Ishikawa (cell line): ENCODE measurements at regions not wholly inside any gene's neighbourhood (a gene's known extent, or its start where the extent isn't known, plus 50 kb on each side); places are given as distances from the start of the nearest gene placed in this dataset.

Experiments
- CEBPB ChIP-seq: IDR thresholded peaks from 2 replicates; pipeline ENCODE4 v1.6.1; 2012
- CREB1 ChIP-seq: IDR thresholded peaks from 2 replicates; pipeline ENCODE4 v1.6.1; 2012; ENCODE audit warnings: low read depth
- EGR1 ChIP-seq: IDR thresholded peaks from 2 replicates; pipeline ENCODE4 v1.6.1; 2012
- EP300 ChIP-seq: IDR thresholded peaks from 2 replicates; pipeline ENCODE4 v1.6.1; 2012; ENCODE audit warnings: borderline replicate concordance
- FOXM1 ChIP-seq: IDR thresholded peaks from 2 replicates; pipeline ENCODE4 v1.6.1; 2012; ENCODE audit warnings: low read depth, borderline replicate concordance
- NFIC ChIP-seq: IDR thresholded peaks from 2 replicates; pipeline ENCODE4 v1.6.1; 2012
- RAD21 ChIP-seq: IDR thresholded peaks from 2 replicates; pipeline ENCODE4 v1.6.1; 2012; ENCODE audit warnings: low read depth
- TAF1 ChIP-seq: IDR thresholded peaks from 2 replicates; pipeline ENCODE4 v1.6.1; 2012; ENCODE audit warnings: low read depth, mild to moderate bottlenecking
- TCF12 ChIP-seq: IDR thresholded peaks from 2 replicates; pipeline ENCODE4 v1.6.1; 2012; ENCODE audit warnings: low read depth
- TEAD4 ChIP-seq: IDR thresholded peaks from 2 replicates; pipeline ENCODE4 v1.6.1; 2012
- YY1 ChIP-seq: IDR thresholded peaks from 2 replicates; pipeline ENCODE4 v1.6.1; 2012; ENCODE audit warnings: low read depth
- ZBTB7A ChIP-seq: IDR thresholded peaks from 2 replicates; pipeline ENCODE4 v1.6.1; 2012; ENCODE audit warnings: low read depth
- TF ChIP-seq, protein P1 (sequence below): IDR thresholded peaks from 2 replicates; pipeline ENCODE4 v1.6.1; 2012
- TF ChIP-seq, protein P2 (sequence below): IDR thresholded peaks from 2 replicates; pipeline ENCODE4 v1.6.1; 2012; ENCODE audit warnings: low read depth, mild to moderate bottlenecking
- TF ChIP-seq, protein P3 (sequence below): IDR thresholded peaks from 2 replicates; pipeline ENCODE4 v1.6.1; 2012

DNA sequence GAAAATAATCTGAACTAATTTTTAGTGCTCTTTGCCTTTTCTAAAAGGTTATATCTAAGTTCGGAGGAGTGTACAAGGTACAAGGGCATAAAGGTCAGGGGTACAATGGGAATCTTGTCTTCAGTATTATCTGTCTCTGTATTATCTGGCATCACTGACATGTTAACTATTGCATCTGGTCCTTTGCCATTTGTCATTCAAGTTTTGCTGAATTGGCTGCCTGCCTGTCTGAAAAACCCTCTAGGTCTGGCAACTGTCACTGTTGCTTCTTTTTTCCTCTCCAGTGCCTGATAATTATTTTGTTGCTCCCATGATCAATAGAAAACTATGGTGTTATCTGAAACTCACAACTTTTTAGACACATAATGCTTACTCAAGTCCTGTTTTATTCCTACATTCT is 112.5 kb upstream of the STK26 start:
- TF ChIP-seq CREB1 (no peak), YY1 (no peak), ZBTB7A (no peak), RAD21 (no peak), CEBPB (no peak), FOXM1 (no peak), EGR1 (no peak), TCF12 (no peak), EP300 (no peak), TAF1 (no peak), NFIC (no peak)
- TF ChIP-seq, protein P1, sequence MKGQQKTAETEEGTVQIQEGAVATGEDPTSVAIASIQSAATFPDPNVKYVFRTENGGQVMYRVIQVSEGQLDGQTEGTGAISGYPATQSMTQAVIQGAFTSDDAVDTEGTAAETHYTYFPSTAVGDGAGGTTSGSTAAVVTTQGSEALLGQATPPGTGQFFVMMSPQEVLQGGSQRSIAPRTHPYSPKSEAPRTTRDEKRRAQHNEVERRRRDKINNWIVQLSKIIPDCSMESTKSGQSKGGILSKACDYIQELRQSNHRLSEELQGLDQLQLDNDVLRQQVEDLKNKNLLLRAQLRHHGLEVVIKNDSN = no peak
- TF ChIP-seq, protein P2, sequence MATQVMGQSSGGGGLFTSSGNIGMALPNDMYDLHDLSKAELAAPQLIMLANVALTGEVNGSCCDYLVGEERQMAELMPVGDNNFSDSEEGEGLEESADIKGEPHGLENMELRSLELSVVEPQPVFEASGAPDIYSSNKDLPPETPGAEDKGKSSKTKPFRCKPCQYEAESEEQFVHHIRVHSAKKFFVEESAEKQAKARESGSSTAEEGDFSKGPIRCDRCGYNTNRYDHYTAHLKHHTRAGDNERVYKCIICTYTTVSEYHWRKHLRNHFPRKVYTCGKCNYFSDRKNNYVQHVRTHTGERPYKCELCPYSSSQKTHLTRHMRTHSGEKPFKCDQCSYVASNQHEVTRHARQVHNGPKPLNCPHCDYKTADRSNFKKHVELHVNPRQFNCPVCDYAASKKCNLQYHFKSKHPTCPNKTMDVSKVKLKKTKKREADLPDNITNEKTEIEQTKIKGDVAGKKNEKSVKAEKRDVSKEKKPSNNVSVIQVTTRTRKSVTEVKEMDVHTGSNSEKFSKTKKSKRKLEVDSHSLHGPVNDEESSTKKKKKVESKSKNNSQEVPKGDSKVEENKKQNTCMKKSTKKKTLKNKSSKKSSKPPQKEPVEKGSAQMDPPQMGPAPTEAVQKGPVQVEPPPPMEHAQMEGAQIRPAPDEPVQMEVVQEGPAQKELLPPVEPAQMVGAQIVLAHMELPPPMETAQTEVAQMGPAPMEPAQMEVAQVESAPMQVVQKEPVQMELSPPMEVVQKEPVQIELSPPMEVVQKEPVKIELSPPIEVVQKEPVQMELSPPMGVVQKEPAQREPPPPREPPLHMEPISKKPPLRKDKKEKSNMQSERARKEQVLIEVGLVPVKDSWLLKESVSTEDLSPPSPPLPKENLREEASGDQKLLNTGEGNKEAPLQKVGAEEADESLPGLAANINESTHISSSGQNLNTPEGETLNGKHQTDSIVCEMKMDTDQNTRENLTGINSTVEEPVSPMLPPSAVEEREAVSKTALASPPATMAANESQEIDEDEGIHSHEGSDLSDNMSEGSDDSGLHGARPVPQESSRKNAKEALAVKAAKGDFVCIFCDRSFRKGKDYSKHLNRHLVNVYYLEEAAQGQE = no peak
- TF ChIP-seq, protein P3, sequence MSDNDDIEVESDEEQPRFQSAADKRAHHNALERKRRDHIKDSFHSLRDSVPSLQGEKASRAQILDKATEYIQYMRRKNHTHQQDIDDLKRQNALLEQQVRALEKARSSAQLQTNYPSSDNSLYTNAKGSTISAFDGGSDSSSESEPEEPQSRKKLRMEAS = no peak

DNA sequence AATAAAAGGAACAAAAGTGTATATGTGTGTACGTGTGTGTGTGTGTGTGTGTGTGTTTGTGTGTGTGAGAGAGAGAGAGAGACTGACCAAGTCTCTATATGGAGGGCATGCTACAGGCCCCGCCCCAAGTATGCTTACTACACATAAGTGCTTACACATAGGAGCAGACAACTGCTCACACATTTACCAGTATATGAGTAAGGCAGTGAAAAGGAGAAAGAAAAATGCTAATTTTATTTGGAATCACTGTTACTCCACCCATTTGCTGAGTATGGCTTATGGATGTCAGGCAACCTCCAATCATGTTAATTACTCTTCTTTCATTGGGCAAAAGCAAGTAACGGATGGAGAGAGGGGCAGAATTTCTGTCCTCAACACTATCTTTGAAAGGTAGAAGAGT is 107.6 kb upstream of the STK26 start:
- TF ChIP-seq TAF1 (no peak), EGR1 (no peak)
- TF ChIP-seq, protein P2 = no peak

DNA sequence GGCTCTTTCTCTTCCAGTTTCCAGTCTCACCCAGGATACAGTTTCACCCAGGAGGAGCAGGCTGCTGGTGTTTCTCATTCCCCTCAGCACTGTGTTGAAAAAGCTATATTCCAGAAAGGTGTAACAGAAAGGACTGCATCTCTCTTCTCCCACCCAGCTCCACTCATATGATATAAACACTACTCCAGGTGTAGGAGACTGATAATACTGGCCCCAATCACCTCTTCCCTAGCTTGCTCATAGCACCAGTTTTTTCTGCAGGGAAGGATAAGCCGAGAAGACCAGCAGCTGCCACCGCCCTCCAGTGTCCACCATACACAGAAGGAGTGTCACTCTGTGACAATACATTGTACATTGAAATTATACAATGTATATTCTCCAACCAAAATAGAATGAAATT is 105.5 kb upstream of the STK26 start:
- TF ChIP-seq CREB1 (no peak), YY1 (no peak), CEBPB (no peak), TCF12 (no peak), EP300 (no peak), NFIC (no peak), TEAD4 (no peak), FOXM1 (no peak), TAF1 (no peak)
- TF ChIP-seq, protein P1 = no peak
- TF ChIP-seq, protein P2 = no peak

DNA sequence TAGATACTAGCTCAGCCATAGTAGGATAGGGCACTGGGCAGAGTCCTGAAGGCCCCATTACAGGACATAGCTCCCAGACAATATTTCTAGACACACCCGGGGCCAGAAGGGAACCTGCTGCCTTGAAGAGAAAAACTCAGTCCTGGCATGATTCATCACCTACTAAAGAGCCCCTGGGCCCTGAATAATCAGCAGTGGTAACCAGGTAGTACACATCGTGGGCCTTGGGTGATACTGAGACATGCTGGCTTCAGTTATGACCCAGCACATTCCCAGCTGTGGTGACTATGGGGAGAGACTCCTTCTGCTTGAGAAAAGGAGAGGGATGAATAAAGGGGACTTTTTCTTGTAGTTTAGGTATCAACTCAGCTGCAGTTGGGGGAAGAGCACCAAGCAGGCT is 104.3 kb upstream of the STK26 start:
- TF ChIP-seq, protein P2 = no peak
- TF ChIP-seq ZBTB7A (no peak), CREB1 (no peak), FOXM1 (no peak), YY1 (no peak), RAD21 (no peak), TCF12 (no peak)
- TF ChIP-seq, protein P1 = no peak
